GM21528 (cell line): ENCODE measurements at regions not wholly inside any gene's neighbourhood (a gene's known extent, or its start where the extent isn't known, plus 50 kb on each side); places are given as distances from the start of the nearest gene placed in this dataset.
"Not testable (repeated sequence)": the region's sequence is repeated elsewhere in the genome, so short reads cannot be mapped to it uniquely, and the experiment has no call there.

Experiments
- ATAC-seq: cut with Tn5 transposase; IDR thresholded peaks from one replicate; pipeline ENCODE4 v1.9.1; 2021; ENCODE audit warnings: mild to moderate bottlenecking, moderate library complexity; ENCODE audit not compliant: unreplicated experiment, low FRiP score

DNA sequence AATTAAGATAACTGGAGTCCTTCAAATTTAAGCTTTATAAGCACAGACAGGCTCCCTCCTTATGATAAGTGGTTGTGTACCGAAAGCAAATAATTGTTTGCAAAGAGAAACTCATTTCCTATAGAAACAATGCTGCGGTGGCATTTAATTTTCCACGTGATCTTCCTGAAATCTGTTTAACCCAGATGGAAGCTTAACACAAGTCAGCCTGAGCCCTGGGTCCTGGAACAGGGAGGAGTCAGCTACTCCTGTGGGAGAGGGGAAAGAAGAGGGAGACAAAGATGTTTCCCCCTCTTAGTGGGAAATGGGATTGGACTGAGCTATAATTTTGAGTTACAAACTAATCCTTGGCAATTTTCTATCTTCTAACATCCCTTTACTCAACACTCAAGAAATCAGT, 136.5 kb downstream of the ELOVL4 start:
- no peak for ATAC-seq

DNA sequence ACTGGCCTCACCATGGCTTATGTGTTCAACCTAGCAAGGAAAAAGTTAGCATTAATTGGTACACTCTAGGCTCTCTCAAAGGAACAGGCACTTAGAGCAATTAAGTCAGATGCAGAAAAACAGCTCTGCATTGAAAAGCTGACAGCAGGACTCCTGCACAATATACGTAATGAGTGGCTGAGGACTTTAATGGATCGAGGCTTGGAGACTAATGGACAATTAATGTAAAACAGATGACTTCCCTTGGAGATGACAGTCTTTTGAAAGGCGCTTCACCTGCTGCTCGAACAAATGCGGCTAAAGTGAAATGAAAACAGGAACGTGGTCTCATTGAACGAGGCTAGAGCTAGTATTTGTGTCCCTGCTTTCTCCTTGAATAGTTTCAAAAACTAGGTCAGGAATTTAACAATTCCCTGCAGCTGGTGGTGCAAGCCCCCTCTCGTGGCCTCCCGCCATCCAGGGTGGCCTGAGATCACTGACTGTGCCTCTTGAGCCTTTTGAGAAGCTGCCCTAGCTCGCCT, 137.1 kb downstream of the ELOVL4 start:
- ATAC-seq, result no peak

DNA sequence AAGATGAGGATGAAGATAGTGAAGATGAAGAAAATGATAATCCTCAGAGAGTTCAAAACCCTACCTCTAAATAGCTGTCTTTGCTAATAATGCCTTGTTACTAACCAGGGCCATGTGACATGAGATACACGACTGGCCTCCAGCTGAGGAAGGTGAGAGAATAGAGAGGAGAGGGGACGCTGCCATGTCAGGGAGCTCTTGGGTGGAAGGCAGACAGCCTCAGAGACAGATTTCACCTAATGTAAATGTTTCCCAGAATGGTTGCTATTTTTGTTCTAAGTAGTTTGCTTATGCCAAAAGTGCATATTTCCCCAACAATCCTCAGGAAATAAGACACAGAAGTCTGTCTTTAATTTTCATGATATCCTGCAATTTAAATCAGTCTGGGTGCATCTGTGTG, 138.4 kb downstream of the ELOVL4 start:
- ATAC-seq, result no peak

DNA sequence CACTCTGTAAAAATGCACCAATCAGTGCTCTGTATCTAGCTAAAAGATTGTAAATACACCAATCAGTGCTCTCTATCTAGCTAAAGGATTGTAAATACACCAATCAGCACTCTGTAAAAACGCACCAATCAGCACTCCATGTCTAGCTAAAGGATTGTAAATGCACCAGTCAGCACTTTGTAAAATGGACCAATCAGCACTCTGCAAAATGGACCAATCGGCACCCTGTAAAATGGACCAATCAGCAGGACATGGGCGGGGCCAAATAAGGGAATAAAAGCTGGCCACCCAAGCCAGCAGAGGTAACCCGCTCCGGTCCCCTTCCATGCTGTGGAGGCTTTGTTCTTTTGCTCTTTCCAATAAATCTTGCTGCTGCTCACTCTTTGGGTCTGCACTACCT, 140.7 kb downstream of the ELOVL4 start:
- ATAC-seq, result not testable (repeated sequence)

DNA sequence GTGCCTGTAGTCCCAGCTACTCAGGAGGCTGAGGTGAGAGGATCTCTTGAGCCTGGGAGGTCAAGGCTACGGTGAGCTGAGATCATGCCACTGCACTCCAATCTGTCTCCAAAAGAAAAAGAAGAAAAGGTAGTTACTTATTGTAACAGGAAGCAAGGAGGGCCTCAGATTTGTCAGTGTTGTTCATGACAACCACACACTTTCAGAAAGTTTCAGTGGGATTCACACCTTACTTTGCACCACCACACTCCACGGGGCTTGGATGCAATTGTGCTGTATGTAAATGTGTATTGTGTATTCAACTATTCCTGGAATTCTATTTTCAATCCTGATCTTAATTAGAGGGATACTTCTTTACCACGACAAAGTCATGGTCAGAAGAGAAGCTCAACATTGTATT, 142.6 kb downstream of the ELOVL4 start:
- no peak for ATAC-seq

DNA sequence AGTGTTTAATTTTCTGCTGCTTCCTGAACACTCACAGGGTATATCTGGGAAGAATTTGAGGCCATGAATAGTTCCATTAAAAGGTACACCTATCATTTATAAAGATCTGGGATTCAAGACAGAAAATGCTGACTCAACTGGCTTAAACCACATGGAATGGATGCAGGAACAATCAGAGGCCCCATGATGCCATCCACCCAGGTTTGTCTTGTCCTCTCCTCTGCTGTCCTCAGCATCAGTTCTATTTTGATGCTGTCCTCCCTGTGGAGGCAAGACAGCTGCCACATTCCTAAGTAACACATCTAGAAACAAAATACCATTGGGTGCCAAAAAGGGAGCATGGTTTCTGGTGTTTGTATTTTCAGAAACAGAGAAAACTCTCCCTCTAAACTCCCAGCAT, 143.4 kb downstream of the ELOVL4 start:
- ATAC-seq, result no peak

DNA sequence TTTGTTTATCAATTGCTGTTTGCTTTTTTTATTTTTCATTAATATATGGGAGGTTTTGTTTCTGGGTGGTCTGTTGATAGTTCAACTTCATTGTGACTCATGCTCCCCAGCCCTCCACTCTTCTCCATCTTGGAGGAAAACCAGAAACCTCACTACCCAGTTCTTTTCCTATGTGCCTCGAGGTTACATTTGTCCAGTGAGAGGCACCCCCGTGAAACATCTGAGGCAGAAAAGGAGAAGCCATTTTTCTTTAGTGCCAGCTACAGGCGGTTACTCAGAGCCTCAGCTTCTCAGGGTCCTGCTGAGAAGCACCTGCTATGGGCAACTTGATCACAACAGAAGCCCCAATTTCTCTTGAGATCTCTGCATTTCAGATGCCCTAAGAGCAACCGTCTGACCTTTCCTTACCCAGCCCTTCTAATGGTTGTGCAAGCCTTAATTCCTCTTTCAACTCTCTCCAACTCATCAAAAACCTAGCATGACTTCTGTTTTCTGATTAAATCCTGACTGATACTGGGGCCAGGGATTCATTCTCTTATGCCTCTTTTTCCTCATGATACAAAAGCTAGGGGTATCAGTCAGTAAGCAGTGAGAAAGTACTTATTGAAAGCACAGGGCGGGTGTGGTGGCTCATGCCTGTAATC, 144.6 kb downstream of the ELOVL4 start:
- ATAC-seq, result no peak

DNA sequence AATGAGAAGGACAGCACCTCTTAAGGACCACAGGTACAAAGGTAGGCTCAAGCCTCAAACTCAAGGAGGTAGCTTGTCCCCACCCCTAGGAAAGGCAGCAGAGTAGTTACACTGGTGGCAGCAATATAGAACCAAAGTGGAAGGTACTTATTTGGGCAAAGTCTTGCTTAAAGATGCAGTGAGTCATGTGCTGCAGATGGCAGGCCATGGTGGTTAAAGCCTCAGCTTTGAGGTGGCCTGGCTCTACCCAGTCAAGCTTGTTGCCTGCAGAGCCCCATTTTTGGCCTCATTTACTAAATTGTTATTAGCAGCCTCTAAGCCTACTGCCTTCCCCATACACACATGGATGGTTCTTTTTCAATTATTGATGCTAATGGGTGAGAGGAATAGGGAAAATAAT, 146.0 kb downstream of the ELOVL4 start:
- ATAC-seq, result no peak

DNA sequence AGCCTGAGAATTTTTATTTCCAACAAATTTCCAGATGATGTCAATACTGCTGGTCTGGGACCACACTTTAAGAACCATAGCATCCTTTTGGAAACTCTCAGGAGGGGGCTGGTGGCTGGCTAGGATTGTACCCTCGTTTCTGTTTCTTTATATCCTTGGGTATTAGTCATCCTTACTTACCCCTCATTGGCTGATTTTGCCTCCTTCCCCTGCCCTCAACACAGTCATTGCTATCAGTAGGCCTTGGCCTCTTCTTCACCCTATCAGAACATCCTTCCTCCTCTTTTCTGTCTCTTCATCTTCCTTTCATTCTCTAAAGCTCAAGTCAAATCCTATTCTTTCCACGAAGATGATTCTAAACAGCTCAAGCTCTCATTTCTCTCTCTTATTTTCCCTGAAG, 148.5 kb downstream of the ELOVL4 start:
- no peak for ATAC-seq

DNA sequence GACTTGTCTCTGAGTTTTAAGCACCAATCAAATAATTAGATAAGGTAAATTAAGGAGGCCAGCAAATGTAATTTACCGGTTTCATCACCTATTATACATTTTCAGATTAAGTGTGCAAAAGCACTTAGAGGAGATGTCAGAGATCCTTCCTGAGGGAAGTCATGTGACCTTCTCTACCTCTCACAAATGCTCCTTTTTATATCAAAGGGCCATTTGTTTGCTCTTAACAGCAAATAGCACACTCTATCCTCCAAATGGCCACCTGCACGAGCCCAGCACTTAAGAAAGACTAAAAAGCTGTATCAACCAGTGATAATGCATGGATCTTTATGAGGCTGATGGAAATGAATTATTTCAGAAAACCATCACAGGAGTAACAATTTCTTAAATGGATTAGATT, 149.4 kb downstream of the ELOVL4 start:
- no peak for ATAC-seq

DNA sequence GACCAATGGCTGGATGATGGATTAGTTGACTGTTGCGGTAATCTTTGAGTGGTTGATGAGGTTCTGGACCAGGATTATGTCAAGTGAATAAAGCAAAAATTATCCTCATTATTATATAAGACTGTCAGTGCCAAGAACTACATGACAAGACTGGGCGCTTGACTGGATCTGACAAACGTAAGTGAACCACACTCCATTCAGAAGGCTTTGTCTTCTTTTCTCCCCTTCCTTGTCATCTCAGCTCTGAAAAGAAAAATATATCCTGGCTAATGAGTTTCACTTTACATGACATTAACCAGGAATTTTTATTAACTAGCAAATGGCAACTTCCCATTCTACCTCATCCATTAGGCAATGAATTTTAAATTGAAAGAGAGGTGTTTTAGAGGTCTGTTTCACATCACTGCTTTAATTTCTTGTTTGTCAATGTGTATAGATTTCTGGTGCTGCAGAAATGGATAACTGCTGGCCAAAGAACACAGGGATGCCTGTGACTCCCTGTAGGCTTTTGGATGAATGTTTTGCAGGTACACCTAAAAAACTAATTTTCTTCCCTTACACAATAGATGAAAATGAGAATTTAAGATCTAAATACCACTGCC, 150.1 kb downstream of the ELOVL4 start:
- no peak for ATAC-seq

DNA sequence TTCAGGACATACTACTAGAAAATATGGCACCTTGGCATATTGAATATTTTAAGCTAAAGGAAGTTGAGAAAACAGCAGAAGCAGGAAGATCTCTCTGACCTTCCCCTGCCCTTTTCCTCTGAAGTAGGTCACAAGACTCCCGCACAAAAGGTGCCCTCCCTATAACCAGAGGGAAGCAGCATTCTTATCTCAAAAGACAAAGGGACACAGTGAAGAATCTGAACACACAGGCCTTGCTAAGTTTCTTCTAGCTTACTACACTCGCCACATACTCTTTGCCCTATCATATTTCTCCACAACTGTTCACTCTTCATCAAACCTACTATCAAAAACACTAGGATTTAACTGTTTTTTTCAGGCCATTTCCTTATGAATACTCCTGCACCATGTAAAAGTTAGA, 151.2 kb downstream of the ELOVL4 start:
- ATAC-seq, result no peak

DNA sequence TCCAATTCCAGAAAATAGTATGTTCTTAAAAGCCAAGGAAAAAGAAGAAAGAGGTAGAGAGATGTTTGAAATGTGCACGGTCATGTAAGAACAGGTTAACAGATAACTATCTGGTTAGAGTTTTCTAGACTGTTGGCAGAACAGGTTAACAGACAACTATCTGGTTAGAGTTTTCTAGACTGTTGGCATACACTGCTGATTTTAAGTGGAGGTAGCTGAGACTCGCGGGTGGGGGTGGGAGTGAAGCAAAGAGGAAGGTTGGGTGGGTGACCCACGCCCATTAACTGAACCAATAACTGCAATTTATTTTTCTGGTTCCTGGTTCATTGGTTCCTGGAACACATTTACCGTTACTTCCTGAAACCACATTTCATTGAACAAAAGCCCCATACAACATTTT, 157.5 kb downstream of the ELOVL4 start:
- no peak for ATAC-seq

DNA sequence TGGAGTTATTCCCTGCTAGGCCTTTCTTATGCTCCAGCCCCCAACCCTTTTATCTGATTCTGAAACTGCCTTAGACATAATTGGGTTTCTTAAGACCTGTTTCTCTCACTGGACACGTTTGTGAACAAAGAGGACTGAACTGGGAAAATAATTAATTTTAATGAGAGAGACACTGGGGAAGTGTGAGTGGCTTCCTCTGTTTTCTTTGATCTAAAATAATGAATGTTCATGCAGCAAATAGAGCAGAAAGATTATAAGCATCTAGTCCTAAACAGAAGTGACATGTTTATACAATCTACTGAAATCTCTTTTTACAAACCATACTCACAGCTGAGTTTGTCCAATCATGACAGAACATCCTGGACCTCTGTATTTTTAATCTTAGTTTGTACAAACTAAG, 157.6 kb downstream of the SH3BGRL2 start:
- ATAC-seq, result no peak

DNA sequence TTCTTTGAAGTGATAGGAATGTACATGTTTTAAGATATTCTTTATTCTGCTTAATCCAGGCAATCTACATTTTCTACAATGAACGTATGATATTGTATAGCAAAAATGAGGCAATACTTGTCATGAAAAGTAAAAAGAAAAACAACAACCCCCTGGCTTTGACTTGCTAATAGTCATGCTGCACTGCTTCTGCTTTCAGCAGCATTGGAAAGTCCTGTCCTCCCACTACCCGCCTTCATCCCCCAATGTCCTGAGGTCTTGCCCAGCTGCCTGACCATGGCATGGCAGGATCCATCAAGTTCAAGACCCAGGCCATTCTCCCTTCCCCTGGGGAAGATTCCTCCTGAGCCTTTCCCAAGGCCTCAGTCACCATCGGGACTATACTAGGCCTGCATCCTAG, 156.5 kb downstream of the SH3BGRL2 start:
- ATAC-seq, result no peak

DNA sequence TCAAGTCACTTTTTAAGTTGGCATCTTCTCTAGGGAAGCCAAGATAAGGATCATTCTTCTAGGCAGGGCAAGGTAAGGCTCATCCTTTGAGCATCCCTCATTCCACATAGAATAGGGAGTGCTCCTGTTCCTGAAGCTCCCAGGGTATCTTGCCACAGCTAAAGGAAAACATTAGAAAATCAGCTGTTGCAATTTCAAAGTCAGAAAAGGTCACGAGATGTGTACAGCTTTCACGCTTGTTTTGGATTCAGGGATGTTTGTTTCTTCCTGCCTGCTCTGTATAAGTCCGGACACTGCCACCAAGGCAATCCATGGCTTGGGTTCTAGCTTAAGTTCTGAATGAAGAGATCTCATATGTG, 153.2 kb downstream of the SH3BGRL2 start:
- ATAC-seq, result no peak

DNA sequence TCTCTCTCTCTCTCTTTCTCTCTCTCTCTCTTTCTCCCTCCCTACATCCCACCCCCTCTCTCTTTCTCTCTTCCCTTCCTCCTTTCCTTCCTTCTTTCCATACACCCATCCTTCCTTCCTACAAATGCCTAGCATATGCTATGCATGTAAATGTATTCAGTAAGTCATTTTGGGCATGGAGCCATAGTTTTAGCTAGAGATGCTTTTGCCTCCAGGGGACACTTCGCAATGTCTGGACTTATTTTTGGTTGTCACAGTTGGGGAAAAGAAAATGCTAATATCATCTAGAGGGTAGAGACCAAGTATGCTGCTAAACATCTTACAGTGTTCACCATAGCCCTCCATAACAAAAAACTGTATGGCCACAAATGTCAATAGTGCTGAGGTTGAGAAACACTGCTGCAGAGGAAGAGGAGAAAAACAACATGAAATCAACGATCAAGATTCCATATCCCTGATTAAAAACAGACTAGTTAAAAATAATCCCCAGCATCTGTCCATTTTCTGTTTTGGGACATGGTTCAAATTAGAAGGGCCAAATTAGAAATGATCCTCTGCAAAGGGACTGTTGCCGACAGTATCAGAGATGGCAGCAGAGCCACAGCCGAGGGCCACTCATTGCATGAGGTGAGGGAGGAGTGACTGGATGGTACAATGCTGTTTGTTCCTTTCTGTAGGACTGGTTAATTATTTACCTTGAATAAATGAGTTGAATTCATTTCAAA, 152.7 kb downstream of the SH3BGRL2 start:
- ATAC-seq, result no peak

DNA sequence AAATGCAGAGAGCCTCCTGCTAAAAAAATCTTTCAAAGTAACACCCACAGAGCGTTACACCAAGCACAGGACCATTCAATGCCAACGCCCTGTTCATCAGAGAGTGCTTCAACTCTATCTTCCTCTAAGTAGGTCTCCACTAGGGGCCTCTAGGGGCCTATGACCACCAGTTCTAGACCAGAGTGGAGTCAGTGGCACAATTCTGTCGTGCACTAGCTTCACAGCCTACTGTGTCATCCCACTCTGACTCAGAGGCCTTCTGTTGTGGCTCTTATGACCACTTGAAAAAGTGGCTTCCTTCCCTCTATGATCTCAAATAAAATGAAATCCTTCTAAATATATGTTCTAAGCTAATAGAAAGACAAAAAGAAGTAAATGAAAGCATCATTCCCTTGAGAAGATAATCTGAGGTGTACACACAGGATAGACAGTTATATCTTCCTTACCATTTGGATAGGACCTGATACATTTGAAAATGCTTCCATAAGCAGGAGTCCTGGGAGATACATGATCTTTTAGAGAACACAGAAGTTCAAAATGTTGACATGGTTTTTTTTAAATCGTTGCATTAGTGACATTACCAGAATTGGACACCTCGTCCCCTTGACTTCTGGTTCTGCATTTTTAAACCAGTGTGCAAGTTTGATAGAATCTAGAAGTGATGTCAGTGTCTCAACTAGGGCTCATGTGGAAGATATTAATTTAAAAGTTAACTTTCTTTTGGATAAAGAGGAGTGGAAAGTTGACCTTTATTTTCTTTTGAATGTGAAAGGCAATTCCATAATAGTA, 151.9 kb downstream of the SH3BGRL2 start:
- no peak for ATAC-seq

DNA sequence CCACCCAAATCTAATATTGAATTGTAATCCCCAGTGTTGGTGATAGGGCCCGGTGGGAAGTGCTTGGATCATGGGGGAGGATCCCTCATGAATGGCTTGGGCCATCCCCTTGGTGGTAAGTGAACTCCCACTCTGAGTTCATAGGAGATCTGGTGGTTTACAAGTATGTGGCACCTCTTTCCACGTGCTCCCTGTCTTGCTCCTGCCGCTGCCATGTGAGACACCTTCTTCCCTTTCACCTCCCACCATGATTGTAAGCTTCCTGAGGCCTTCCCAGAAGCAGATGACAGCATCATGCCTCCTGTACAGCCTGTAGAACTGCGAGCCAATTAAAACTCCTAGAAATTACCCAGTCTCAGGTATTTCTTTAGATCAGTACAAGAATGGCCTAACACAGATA, 150.8 kb downstream of the SH3BGRL2 start:
- ATAC-seq, result no peak

DNA sequence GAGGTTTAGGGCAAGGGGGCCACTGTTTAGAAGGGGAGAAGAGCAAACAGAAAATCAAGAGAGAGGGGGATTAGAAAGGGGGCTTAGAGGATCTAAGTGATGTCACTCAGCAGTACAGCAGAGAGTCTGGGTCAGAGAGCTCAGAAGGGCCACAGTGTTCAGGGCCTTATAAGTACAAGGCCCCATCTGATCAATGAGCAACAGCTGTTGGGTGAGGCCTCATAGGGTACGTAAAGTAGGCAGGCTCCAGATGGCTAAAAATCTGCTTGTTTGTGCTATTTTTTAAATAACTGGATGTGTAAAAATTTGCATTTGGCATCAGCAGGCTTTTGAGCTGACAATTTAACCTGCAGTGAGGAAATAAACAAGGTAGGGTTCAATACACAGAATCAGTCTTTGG, 149.8 kb downstream of the SH3BGRL2 start:
- ATAC-seq, result no peak

DNA sequence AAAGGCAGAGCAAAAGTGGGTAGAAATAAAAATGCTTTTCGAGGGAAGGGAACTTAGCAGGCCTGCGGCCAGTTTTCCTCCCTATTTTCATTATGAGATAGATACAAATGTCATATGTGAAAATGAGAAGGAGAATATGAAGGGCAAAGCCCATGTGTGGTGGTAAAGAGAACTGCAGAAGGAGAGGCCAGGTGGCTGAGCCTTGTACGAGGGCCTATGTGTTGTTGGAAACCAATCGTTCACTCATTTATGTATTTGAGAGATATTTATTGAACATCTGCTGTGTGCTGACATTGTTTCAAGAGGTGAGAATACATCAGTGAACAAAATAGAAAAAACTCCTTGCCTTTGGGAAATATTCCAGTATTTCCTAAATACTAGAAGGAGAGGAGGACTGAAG, 147.7 kb downstream of the SH3BGRL2 start:
- ATAC-seq, result no peak
